ENCODE measurements at regions not wholly inside any gene's neighbourhood (a gene's known extent, or its start where the extent isn't known, plus 50 kb on each side); places are given as distances from the start of the nearest gene placed in this dataset.

DNA sequence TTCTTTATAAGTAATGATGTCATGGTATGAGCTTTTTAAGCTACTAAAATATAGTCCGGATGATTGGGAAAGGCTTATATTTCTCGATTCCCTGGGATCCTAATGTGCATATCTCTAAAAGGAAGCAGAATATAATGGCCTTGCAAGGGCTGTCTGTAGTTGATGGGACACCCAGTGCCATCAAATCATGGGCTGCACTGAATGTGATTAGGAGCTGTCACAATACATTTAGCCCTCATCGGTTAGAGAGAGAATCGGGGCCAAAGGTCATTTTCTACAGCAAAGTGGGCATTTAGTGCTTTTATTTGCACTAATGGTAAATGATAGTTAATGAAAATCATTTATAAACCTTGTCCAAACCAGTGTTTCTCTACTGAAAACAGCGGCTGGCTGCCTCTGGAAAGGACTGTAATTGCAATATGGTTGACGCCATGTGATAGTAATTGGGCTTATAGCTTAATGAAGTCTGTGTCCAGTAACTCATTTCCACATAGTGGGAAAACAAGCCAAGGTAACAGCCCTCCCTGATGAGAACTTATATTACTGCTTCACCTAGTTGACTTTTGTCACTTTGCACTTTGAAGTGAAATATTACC is 265.0 kb upstream of the AZI2 start:
- H3K9me3 ChIP-seq (ENCODE audit: control insufficient read depth, insufficient read depth, low read depth, low read length) = no peaks in the 10 kb centered on the region
- ATAC-seq = no peak
- BruUV-seq (replicated peaks) = no TSS peak
- in situ Hi-C loops (cut with HindIII; ENCODE audit: low pct_unique_long_range_greater_than_20kb, low sequenced_read_pairs) (no loop called here), intact Hi-C loops (cut with micrococcal nuclease; ENCODE audit: unreplicated experiment) (no loop called here)
- no peaks in the 10 kb centered on the region for H3K36me3 ChIP-seq (ENCODE audit: control insufficient read depth, insufficient read depth, low read length)
- TF ChIP-seq TCF7L2 (IDR thresholded peaks at IDR 0.05; ENCODE audit: low read depth, low read length) = no peak
- TF ChIP-seq POLR2AphosphoS5 (IDR thresholded peaks at IDR 0.05; ENCODE audit: low read depth, low read length) = no peak
- TF ChIP-seq, protein P1, sequence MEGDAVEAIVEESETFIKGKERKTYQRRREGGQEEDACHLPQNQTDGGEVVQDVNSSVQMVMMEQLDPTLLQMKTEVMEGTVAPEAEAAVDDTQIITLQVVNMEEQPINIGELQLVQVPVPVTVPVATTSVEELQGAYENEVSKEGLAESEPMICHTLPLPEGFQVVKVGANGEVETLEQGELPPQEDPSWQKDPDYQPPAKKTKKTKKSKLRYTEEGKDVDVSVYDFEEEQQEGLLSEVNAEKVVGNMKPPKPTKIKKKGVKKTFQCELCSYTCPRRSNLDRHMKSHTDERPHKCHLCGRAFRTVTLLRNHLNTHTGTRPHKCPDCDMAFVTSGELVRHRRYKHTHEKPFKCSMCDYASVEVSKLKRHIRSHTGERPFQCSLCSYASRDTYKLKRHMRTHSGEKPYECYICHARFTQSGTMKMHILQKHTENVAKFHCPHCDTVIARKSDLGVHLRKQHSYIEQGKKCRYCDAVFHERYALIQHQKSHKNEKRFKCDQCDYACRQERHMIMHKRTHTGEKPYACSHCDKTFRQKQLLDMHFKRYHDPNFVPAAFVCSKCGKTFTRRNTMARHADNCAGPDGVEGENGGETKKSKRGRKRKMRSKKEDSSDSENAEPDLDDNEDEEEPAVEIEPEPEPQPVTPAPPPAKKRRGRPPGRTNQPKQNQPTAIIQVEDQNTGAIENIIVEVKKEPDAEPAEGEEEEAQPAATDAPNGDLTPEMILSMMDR (IDR thresholded peaks at IDR 0.05) = no peak
- TF ChIP-seq, protein P2, sequence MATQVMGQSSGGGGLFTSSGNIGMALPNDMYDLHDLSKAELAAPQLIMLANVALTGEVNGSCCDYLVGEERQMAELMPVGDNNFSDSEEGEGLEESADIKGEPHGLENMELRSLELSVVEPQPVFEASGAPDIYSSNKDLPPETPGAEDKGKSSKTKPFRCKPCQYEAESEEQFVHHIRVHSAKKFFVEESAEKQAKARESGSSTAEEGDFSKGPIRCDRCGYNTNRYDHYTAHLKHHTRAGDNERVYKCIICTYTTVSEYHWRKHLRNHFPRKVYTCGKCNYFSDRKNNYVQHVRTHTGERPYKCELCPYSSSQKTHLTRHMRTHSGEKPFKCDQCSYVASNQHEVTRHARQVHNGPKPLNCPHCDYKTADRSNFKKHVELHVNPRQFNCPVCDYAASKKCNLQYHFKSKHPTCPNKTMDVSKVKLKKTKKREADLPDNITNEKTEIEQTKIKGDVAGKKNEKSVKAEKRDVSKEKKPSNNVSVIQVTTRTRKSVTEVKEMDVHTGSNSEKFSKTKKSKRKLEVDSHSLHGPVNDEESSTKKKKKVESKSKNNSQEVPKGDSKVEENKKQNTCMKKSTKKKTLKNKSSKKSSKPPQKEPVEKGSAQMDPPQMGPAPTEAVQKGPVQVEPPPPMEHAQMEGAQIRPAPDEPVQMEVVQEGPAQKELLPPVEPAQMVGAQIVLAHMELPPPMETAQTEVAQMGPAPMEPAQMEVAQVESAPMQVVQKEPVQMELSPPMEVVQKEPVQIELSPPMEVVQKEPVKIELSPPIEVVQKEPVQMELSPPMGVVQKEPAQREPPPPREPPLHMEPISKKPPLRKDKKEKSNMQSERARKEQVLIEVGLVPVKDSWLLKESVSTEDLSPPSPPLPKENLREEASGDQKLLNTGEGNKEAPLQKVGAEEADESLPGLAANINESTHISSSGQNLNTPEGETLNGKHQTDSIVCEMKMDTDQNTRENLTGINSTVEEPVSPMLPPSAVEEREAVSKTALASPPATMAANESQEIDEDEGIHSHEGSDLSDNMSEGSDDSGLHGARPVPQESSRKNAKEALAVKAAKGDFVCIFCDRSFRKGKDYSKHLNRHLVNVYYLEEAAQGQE (IDR thresholded peaks at IDR 0.05; ENCODE audit: insufficient read depth in 1 of 2, low read depth in 2 of 2, low read length in 1 of 2) = no peak
- no peak for TF ChIP-seq SIN3A (IDR thresholded peaks at IDR 0.05; ENCODE audit: borderline replicate concordance, insufficient read depth, low read depth, low read length)
- no peak for DNase-seq (ENCODE audit: low read depth, low spot score)
- ChIA-PET CTCF (no interaction called here), POLR2A (no interaction called here)
- H3K27ac ChIP-seq (ENCODE audit: low read length) = no peak overlapping the region
- no peak overlapping the region for H3K4me3 ChIP-seq (ENCODE audit: low read depth in 2 of 2, low read length in 2 of 2)
- H3K4me1 ChIP-seq (ENCODE audit: control insufficient read depth, insufficient read depth, low read length) = no peaks in the 10 kb centered on the region
- H3K27me3 ChIP-seq (ENCODE audit: control insufficient read depth, insufficient read depth, low read length) = no peaks in the 10 kb centered on the region

DNA sequence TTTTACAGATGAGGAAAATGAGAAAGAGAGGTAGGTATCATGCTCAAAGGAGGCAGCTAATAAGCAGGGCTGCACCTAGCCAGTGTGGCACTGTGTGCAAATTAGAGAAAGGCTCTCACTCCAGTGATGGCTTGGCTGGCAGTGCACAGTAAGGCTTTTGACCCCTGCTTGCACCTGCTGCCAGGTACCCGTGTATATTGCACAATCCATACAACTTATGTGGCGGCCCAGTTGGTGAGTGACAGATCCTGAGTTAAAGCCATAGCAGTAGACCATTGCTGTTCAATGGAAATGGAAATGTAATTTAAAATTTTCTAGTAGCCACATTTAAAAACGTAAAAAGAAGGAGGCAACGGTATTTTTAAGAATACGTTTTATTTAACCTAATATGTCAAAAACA is 266.4 kb upstream of the AZI2 start:
- H3K9me3 ChIP-seq (ENCODE audit: control insufficient read depth, insufficient read depth, low read depth, low read length) = no peaks in the 10 kb centered on the region
- H3K4me3 ChIP-seq (ENCODE audit: low read depth in 2 of 2, low read length in 2 of 2) = no peak overlapping the region
- in situ Hi-C loops (cut with HindIII; ENCODE audit: low pct_unique_long_range_greater_than_20kb, low sequenced_read_pairs) = no loop called here
- BruUV-seq (replicated peaks) = no TSS peak
- intact Hi-C loops (cut with micrococcal nuclease; ENCODE audit: unreplicated experiment) = no loop called here
- H3K4me1 ChIP-seq (ENCODE audit: control insufficient read depth, insufficient read depth, low read length) = no peaks in the 10 kb centered on the region
- H3K36me3 ChIP-seq (ENCODE audit: control insufficient read depth, insufficient read depth, low read length) = no peaks in the 10 kb centered on the region
- POLR2A ChIA-PET = no interaction called here
- CTCF ChIA-PET = no interaction called here
- ATAC-seq = no peak
- H3K27ac ChIP-seq (ENCODE audit: low read length) = no peak overlapping the region
- DNase-seq (ENCODE audit: low read depth, low spot score) = no peak
- no peak for TF ChIP-seq POLR2AphosphoS5 (IDR thresholded peaks at IDR 0.05; ENCODE audit: low read depth, low read length)
- TF ChIP-seq SIN3A (IDR thresholded peaks at IDR 0.05; ENCODE audit: borderline replicate concordance, insufficient read depth, low read depth, low read length) = no peak
- TF ChIP-seq, protein P1 (IDR thresholded peaks at IDR 0.05) = no peak
- TF ChIP-seq, protein P2 (IDR thresholded peaks at IDR 0.05; ENCODE audit: insufficient read depth in 1 of 2, low read depth in 2 of 2, low read length in 1 of 2) = no peak
- TF ChIP-seq TCF7L2 (IDR thresholded peaks at IDR 0.05; ENCODE audit: low read depth, low read length) = no peak
- no peaks in the 10 kb centered on the region for H3K27me3 ChIP-seq (ENCODE audit: control insufficient read depth, insufficient read depth, low read length)
